Adrenal gland (tissue), 9 donors: ENCODE measurements at regions not wholly inside any gene's neighbourhood (a gene's known extent, or its start where the extent isn't known, plus 50 kb on each side); places are given as distances from the start of the nearest gene placed in this dataset.

ENCODE experiments used
- DNase-seq, 7 donors: peaks; one replicate each; pipeline ENCODE4 v3.0.0-alpha.2; 2019 to 2020
- H3K27ac ChIP-seq, 5 donors: fragments of 200-600 bp; sonication (generic) in 4 of 5; 1 replicate in 3 of 5; 2 replicates in 2 of 5; pipeline versions ENCODE4 v1.5.1 to v1.8.0; 2016 to 2020; ENCODE audit warnings: mild to moderate bottlenecking in 1 of 5
- H3K27me3 ChIP-seq: fragments of 200-600 bp; 2 replicates; pipeline ENCODE4 v1.8.0; 2021
- H3K36me3 ChIP-seq, 2 donors: fragments of 200-600 bp; replicated peaks in 1 of 2; 1 replicate in 1 of 2; 2 replicates in 1 of 2; pipeline versions ENCODE4 v1.5.1 to v1.8.0; 2018 to 2022
- H3K4me1 ChIP-seq, 2 donors: fragments of 200-600 bp; replicated peaks in 1 of 2; 1 replicate in 1 of 2; 2 replicates in 1 of 2; pipeline versions ENCODE4 v1.5.1 to v1.8.0; 2018 to 2021
- H3K4me3 ChIP-seq, 4 donors: fragments of 200-600 bp; sonication (generic) in 3 of 4; one replicate each; pipeline ENCODE4 v1.5.1; 2016 to 2018
- H3K9me3 ChIP-seq, 3 donors: fragments of 200-600 bp; sonication (generic) in 1 of 3; replicated peaks in 1 of 3; 1 replicate in 2 of 3; 2 replicates in 1 of 3; pipeline versions ENCODE4 v1.5.1 to v1.8.0; 2016 to 2021
- POLR2A ChIP-seq, 2 donors: fragments of 450-650 bp; IDR thresholded peaks; one replicate each; pipeline ENCODE4 v1.6.1; 2017; ENCODE audit warnings: antibody characterized with exemption in 2 of 2, mild to moderate bottlenecking in 2 of 2, moderate library complexity in 1 of 2
- WGBS, 4 donors: extraction: QIAGEN DNeasy Blood & Tissue Kit in 2 of 4; methylation state at CpG; one replicate each; pipeline versions ENCODE4 v1.1.5 to v1.1.7; 2013 to 2017; 5-methylcytosine and 5-hydroxymethylcytosine counted together
- intact Hi-C, 2 donors: fragments of 100-400 bp; cut with DNase I; formaldehyde crosslinking; loops; one replicate each; pipeline versions ENCODE4 v1.14.1 to v1.15.0; 2022 to 2023
- TF ChIP-seq, protein P1 (sequence below), 6 experiments: fragments of 450-650 bp in 4 of 6; fragments of 200-600 bp in 2 of 6; sonication (generic) in 1 of 6; IDR thresholded peaks; 1 replicate in 5 of 6; 2 replicates in 1 of 6; pipeline versions ENCODE4 v1.5.1 to v1.8.0; 2016 to 2021; ENCODE audit warnings: antibody characterized with exemption in 6 of 6, mild to moderate bottlenecking in 2 of 6, moderate library complexity in 1 of 6
- donor health status: healthy with polysubstance abuse.
- donor health status: Bipolar disorder and iron deficiency.
- donor health status: DM: yes; HTN: yes; CAD: no.
- donor health status: DM: no; HTN: no; CAD: no.
- donor health status: DM: no; HTN: no; CAD: no.

- no peaks in the 10 kb centered on the region for H3K27me3 ChIP-seq
- intact Hi-C loops, result no loop called here
- no peaks in the 10 kb centered on the region for H3K36me3 ChIP-seq
- H3K4me3 ChIP-seq, result no peak overlapping the region
- H3K27ac ChIP-seq, result no peak overlapping the region
- TF ChIP-seq, protein P1, sequence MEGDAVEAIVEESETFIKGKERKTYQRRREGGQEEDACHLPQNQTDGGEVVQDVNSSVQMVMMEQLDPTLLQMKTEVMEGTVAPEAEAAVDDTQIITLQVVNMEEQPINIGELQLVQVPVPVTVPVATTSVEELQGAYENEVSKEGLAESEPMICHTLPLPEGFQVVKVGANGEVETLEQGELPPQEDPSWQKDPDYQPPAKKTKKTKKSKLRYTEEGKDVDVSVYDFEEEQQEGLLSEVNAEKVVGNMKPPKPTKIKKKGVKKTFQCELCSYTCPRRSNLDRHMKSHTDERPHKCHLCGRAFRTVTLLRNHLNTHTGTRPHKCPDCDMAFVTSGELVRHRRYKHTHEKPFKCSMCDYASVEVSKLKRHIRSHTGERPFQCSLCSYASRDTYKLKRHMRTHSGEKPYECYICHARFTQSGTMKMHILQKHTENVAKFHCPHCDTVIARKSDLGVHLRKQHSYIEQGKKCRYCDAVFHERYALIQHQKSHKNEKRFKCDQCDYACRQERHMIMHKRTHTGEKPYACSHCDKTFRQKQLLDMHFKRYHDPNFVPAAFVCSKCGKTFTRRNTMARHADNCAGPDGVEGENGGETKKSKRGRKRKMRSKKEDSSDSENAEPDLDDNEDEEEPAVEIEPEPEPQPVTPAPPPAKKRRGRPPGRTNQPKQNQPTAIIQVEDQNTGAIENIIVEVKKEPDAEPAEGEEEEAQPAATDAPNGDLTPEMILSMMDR (IDR thresholded peaks at IDR 0.05), result no peak
- TF ChIP-seq POLR2A (IDR thresholded peaks at IDR 0.05), result no peak
- no peaks in the 10 kb centered on the region for H3K4me1 ChIP-seq
- no peaks in the 10 kb centered on the region for H3K9me3 ChIP-seq
- WGBS, 4 donors, result 53 to 65% (median 58%) methylated on average over 2 of the region's 2 CpGs
- no peak for DNase-seq
Observed at GRCh38 chr14:25626986-25627385, 577.0 kb upstream of the STXBP6 start.

DNA sequence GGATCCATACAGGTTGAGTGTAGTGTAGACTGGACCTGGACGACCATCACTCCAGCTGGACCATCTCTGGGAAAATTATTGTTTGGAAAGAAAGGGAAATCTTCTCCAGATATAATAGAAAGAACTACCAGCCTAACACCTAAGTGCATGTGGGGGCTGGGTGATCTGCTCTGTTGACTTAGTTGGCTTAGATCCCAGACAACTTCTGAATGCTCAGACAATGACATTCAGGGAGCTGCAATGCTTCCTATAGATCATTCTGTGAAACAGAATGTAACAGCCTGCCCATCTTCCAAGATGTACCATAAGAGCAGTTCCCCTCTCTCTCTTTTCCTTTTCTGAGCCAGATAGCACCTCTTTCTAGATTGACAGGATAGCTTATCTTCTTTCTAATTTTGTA, 572.8 kb upstream of the STXBP6 start:
- TF ChIP-seq, protein P1 (IDR thresholded peaks at IDR 0.05), result no peak
- no peak for TF ChIP-seq POLR2A (IDR thresholded peaks at IDR 0.05)
- intact Hi-C loops, result no loop called here
- no peaks in the 10 kb centered on the region for H3K9me3 ChIP-seq
- H3K27me3 ChIP-seq, result no peaks in the 10 kb centered on the region
- no peaks in the 10 kb centered on the region for H3K36me3 ChIP-seq
- WGBS, 4 donors, result 29 to 62% (median 43%) methylated on average over 1 of the region's 1 CpG
- H3K27ac ChIP-seq, result no peak overlapping the region
- no peak overlapping the region for H3K4me3 ChIP-seq
- DNase-seq, result no peak
- H3K4me1 ChIP-seq, result no peaks in the 10 kb centered on the region

DNA sequence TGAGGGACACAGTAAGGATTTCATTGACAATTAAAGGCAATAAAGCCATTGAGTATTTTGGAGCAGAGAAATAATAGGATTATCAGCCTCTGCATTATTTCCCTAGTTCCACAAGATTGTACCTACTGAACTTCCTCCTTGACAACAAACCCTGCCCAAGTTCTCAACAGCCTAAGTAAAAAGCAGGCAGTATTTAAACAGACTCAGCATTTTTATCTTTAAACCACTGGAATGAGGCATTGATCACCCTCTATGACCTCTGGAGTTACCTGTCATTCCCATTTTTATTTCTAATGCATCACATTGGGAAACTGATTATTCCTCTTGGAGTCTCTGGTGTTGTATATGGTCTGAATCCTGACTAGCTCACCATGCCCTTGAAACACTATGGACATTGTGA, 570.6 kb upstream of the STXBP6 start:
- no peak for DNase-seq
- TF ChIP-seq POLR2A (IDR thresholded peaks at IDR 0.05), result no peak
- TF ChIP-seq, protein P1 (IDR thresholded peaks at IDR 0.05), result no peak
- H3K27me3 ChIP-seq, result no peaks in the 10 kb centered on the region
- no peaks in the 10 kb centered on the region for H3K36me3 ChIP-seq
- H3K9me3 ChIP-seq, result no peaks in the 10 kb centered on the region
- no peaks in the 10 kb centered on the region for H3K4me1 ChIP-seq
- H3K4me3 ChIP-seq, result no peak overlapping the region
- no peak overlapping the region for H3K27ac ChIP-seq
- intact Hi-C loops, result no loop called here

- intact Hi-C loops, result no loop called here
- TF ChIP-seq POLR2A (IDR thresholded peaks at IDR 0.05), result no peak
- TF ChIP-seq, protein P1 (IDR thresholded peaks at IDR 0.05), result no peak
- no peaks in the 10 kb centered on the region for H3K27me3 ChIP-seq
- DNase-seq, result no peak
- H3K36me3 ChIP-seq, result no peaks in the 10 kb centered on the region
- no peak overlapping the region for H3K27ac ChIP-seq
- H3K9me3 ChIP-seq, result no peaks in the 10 kb centered on the region
- no peaks in the 10 kb centered on the region for H3K4me1 ChIP-seq
- no peak overlapping the region for H3K4me3 ChIP-seq
Observed at GRCh38 chr14:25615174-25615573, 565.2 kb upstream of the STXBP6 start.
